ENCODE measurements at regions not wholly inside any gene's neighbourhood (a gene's known extent, or its start where the extent isn't known, plus 50 kb on each side); places are given as distances from the start of the nearest gene placed in this dataset.

GRCh38 chr3:43790060-43790459 is 99.3 kb downstream of the ABHD5 start:
- DNase-seq (ENCODE audit: low read depth), result no peak
- TF ChIP-seq, protein P1, sequence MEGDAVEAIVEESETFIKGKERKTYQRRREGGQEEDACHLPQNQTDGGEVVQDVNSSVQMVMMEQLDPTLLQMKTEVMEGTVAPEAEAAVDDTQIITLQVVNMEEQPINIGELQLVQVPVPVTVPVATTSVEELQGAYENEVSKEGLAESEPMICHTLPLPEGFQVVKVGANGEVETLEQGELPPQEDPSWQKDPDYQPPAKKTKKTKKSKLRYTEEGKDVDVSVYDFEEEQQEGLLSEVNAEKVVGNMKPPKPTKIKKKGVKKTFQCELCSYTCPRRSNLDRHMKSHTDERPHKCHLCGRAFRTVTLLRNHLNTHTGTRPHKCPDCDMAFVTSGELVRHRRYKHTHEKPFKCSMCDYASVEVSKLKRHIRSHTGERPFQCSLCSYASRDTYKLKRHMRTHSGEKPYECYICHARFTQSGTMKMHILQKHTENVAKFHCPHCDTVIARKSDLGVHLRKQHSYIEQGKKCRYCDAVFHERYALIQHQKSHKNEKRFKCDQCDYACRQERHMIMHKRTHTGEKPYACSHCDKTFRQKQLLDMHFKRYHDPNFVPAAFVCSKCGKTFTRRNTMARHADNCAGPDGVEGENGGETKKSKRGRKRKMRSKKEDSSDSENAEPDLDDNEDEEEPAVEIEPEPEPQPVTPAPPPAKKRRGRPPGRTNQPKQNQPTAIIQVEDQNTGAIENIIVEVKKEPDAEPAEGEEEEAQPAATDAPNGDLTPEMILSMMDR (conservative IDR thresholded peaks at IDR 0.05; ENCODE audit: low read length), result no peak
- no peak overlapping the region for H3K4me3 ChIP-seq (ENCODE audit: low read length)

- no peak for DNase-seq (ENCODE audit: low read depth)
- TF ChIP-seq, protein P1 (conservative IDR thresholded peaks at IDR 0.05; ENCODE audit: low read length), result no peak
- H3K4me3 ChIP-seq (ENCODE audit: low read length), result no peak overlapping the region
Measured at GRCh38 chr3:43790476-43790875, 99.7 kb downstream of the ABHD5 start.

DNA sequence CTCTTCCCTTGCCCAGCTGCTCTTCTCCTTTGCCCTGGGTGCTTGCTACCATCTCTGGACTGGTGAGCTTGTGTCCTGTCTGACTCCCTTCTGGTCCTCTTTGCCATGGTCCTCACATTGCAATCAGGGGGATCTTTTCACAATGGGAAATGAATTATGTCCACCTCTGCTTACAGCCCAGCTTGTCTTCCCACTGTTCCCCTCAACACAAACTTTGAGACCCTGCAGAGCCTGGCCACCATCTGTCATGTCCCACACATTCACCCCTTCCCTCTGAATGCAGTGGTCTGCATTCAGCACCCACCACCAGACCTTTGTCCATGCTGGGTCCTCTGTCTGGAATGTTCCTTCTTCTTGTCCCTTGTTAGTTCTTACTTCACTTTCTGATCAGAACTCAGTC is 100.5 kb downstream of the ABHD5 start:
- no peak for DNase-seq (ENCODE audit: low read depth)
- TF ChIP-seq, protein P1 (conservative IDR thresholded peaks at IDR 0.05; ENCODE audit: low read length), result no peak
- H3K4me3 ChIP-seq (ENCODE audit: low read length), result no peak overlapping the region

- DNase-seq (ENCODE audit: low read depth), result peak; percentile 38
- H3K4me3 ChIP-seq (ENCODE audit: low read length), result no peak overlapping the region
- TF ChIP-seq, protein P1 (conservative IDR thresholded peaks at IDR 0.05; ENCODE audit: low read length), result no peak; the same call in 1 of the 2 replicates
Measured at GRCh38 chr3:43792904-43793303, 102.2 kb downstream of the ABHD5 start.

- H3K4me3 ChIP-seq (ENCODE audit: low read length), result no peak overlapping the region
- no peak for DNase-seq (ENCODE audit: low read depth)
- TF ChIP-seq, protein P1 (conservative IDR thresholded peaks at IDR 0.05; ENCODE audit: low read length), result no peak
Measured at GRCh38 chr3:43793648-43794372, 103.1 kb downstream of the ABHD5 start.

DNA sequence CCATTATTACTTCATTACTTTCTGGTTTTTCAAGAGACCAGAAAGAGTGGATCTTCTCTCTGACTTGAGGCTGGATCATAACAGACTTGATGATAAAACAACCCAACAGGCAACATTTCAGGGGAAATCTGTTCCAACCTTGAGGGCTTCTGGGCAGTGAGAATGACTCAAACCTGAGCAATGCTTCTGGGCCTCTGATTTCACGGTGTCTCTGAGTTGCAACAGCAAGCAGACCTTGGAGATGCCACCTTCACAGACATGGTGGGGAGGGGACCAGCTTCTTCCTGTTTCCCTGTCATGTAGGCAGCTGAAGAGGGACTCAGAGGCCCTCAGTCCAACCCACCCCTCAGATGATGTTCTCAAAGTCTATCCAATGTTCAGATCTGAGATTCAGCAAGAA is 104.0 kb downstream of the ABHD5 start:
- no peak overlapping the region for H3K4me3 ChIP-seq (ENCODE audit: low read length)
- TF ChIP-seq, protein P1 (conservative IDR thresholded peaks at IDR 0.05; ENCODE audit: low read length), result no peak
- peak; percentile 87 for DNase-seq (ENCODE audit: low read depth)

- DNase-seq (ENCODE audit: low read depth), result no peak
- TF ChIP-seq, protein P1 (conservative IDR thresholded peaks at IDR 0.05; ENCODE audit: low read length), result no peak
- H3K4me3 ChIP-seq (ENCODE audit: low read length), result no peak overlapping the region
Measured at GRCh38 chr3:43795491-43795890, 104.8 kb downstream of the ABHD5 start.

All from AG10803 (cell line).